ENCODE measurements at regions not wholly inside any gene's neighbourhood (a gene's known extent, or its start where the extent isn't known, plus 50 kb on each side); places are given as distances from the start of the nearest gene placed in this dataset.

- TF ChIP-seq CTCF (IDR thresholded peaks at IDR 0.05) (no peak), EP300 (IDR thresholded peaks at IDR 0.05) (no peak)
Observed at GRCh38 chr14:38752341-38752740, 350.7 kb downstream of the SEC23A start.

Measured in stomach (tissue), 4 donors.